NCI-H446 treated with DMSO at 0.1 percent for 48 hours (cell line): ENCODE measurements at regions not wholly inside any gene's neighbourhood (a gene's known extent, or its start where the extent isn't known, plus 50 kb on each side); places are given as distances from the start of the nearest gene placed in this dataset.

ENCODE experiments used
- DNase-seq: peaks from one replicate; lab custom pipeline; 2025; lab: John Stamatoyannopoulos, UW

DNA sequence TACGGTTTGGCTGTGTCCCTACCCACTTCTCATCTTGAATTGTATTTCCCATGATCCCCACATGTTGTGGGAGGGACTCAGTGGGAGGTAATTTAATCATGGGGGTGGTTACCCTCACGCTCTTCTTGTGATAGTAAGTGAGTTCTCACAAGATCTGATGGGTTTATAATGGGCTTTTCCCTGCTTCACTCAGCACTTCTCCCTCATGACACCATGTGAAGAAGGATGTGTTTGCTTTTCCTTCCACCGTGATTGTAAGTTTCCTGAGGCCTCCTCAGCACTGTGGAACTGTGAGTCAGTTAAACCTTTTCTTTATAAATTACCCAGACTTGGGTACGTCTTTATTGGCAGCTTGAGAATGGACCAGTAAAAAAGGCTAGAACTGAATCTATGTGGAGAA lies 750.0 kb upstream of the ID2 start:
- no peak for DNase-seq

DNA sequence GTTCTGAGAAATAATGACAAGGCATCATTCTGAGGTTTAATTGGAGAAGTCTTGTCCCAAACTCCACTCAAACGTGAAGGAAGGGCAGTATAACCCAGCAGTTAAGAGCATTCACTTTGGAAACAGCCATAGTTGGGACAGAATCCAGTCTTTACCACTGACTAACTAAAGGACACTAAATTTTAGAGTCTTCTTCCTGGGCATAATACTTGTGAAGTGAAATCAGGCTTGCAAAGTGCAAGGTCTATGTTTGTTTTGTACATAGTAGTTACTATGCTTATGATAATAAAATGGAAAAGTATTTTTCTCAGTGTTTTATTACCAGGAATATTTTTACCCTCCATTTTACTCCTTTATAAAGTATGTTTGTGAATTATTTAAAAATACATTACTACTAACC lies 748.2 kb upstream of the ID2 start:
- DNase-seq: no peak

DNA sequence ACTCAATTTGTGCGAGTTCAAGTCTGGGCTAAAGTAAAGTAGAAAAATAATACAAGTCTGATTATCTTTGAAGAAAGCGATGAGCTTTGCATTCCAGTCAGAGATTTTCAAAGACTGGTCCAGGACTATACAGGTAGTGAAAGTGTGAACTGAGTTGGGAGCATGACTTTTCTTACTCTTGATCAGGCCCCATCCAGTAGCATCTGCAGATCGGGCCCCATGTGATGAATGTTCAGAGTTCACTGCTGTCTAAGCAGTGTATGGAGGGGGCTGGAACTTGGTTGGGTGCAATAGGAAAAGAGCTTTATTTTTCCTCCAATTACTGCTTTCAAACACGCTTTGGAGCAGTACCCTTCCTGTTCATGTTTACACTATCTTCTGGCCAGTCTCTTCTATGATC lies 747.4 kb upstream of the ID2 start:
- DNase-seq: no peak

DNA sequence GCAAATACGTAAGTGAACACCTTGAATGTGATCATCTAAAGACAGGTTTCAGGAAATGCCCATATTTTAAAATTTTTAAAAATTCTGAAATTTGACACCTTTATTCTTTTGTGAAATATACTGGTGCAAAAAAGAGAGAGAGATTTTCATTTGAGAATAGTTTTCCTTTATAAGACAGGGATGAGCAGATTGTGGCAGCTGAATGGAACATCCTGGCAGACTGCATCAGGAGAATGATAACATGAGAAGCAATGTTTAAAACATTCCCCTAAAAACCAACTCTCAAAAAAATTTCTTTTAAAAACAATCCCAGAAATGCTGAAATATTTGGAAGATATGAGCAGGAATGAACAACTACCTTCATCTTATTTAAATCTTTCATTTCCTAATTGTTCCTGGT lies 744.8 kb upstream of the ID2 start:
- no peak for DNase-seq

DNA sequence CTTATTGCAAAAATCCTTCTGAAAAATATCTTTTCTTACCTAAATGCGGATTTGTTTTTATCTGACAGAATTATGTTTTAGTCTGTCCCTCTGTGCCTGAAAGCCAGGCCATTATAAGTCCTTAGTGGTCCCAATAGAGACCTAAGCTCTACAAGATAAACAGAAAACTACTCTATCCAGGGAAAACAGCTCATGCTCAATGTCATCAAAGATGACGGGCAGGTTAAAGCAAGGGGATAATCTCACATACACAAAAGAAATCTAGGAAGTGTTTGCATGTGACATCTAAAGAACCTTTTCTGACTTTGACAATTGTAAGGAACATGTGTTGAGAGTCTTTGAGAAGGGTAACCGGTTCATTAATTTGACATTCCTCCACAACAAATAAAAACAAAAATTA lies 741.1 kb upstream of the ID2 start:
- no peak for DNase-seq

DNA sequence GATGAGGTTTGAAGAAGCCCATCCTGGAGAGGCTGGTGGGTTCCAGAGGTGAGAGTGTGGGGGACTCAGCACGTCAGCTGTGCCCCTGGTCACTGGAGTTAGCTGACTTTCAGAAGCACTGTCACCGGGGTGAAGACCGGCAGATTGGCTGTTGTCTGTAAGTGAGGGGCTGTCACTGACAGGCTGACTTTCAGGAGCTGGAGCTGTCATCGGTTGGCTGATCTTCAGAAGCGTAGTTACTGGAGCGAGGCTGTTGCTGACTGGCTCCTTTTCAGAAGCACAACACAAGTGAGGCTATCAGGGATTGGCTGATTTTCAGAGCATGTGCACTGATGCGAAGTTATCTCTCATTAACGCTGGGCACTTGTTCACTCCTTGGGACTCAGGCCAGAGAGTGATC lies 738.4 kb upstream of the ID2 start:
- no peak for DNase-seq

DNA sequence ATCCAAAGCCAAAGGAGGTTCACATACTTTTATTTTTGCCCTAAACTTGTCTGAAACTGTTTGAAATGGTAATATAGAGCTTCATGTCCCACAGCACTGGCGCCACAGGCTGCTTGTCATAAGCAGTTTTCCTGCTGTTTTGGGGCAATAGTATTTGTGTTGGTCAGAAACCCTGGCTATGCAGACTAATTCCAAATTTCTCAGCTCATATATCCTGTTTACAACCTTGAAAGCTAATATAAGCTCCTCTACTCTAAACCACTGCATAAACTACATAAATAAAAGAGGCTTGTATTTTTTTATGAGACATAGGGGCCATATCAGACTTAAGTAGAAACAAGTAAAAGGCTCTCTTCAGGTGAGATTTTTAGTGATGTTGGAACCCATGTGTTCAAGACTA lies 736.8 kb upstream of the ID2 start:
- no peak for DNase-seq

DNA sequence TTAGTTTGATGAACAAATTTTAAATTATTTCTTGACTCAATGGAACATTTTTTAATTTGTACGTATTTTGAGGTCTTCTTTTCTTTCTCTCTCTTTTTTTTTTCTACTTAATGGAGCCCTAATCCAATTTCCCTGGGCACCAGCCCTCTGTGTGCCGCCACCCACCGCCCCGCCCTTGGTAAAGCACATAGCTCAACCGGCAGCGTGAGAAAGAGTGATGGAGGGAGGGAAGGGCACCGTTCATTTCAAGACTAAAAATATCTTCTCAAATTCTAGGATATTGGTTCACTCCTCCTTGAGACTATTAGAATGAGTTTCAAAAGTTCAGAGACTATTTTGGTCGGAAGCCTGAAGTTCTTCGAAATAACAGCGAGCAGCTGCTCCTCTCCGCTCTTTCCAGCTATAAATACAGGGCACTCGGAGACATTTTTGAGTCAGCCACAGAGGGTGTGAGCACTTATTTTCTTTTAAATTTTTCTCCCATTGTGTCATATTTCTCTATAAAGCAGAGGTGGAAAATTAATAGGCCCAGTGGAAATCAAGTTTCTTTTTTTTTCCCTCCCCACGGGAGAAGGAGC lies 731.7 kb upstream of the ID2 start:
- DNase-seq: no peak

DNA sequence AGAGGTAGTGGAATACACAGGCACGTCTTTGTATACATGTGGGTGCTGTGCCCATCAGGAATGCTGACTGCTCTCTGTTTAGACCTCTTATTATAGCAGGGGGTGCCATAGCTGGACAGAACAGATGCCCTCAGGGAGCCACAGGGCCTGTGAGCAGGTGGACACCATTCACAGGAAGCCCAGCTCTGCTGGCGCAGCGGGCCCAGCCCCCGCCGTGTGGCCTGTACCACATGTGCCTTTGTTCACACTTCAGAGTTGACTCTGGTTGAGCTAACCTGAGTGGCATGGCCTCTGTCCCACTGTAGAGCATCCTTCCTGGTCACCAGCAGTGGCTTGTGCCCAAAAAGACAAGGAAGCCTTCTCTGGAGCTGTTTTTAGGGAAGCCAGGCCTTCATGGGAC lies 730.9 kb upstream of the ID2 start:
- no peak for DNase-seq

DNA sequence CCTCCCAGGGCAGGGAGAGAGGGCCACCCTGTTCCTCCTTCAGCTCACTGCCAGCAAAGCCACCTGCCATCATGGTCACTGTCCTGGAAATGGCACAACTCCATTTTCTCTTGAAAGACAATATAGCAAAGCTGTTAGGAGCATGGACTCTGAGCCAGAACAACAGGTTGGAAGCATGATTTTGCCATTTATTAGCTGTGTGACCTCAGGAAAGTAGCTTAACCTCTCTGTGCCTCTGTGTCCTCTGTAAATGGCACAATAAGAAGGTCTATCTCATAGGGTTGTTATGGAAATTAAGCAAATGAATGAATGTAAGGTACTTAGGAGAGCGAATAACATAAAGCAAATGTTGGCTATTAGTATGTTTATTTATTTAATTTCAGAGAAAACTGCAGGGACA lies 730.4 kb upstream of the ID2 start:
- DNase-seq: no peak

DNA sequence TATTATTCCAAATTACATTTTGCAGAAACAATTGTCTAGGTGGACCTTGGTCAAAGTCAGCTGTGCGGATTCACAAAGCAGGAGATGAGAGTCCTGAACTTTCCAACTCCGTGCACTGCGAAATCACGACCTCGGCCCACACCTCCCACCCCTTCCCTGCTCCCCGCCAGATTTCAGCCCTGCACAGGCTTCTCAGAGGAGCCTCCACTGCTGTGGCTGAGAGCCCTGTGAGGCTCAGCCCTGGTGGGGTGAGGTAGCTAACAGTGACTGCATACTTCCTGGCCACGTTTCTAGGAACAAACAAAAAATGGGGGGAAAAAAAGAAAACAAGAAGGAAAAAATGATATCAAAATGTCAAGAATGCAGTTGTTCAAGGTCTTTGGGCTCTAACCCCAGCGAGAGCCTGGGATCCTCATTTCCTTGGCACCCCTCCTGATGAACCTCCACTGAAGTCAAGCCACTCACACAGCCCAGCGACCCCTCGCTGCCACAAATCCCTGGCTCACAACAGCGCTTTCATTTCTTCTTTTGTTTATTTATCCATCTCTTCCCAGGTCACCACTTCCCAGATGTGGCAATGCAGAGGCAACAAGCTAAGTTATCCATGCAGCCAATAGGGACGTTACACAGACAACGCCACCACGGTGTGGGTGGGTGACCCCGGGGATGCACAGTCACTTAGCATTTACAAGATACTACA lies 729.7 kb upstream of the ID2 start:
- DNase-seq: no peak

DNA sequence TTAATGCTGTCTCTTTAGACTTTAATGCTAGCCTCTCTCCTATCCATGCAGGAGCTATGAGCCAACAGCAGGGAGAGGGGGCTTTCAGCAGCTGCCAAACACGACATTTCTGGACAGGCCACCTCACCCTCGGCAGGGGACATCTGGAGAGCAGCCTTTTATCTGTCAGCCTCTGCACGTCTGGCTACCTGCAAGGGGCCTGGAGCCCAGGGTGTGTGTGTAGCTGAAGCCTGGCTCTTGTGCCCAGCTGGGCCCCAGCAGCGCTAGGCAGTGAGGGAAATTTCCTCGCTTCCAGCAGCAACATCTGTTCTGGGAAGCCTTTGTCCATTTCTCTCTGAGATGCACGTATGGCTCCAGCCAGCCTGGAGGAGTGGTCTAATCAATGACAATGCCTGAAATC lies 728.7 kb upstream of the ID2 start:
- DNase-seq: no peak

DNA sequence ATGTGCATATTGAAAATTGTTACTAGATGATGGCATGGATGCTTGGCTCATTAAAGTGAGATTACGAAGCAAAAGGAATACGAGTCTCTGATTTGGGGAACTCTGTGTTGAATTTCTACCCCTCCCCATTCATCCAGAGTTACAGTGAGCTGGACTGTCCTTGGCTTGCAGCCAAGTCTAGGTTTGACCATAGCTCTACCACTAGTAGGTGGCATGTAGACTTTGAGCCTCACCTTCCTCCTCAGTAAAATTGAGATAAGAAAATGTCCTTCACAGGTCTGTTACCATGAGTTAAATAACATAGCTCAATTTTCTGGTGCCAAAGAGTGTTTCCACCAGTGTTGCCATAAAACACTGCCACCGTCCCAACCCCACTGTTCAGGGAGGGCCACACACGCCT lies 727.6 kb upstream of the ID2 start:
- DNase-seq: no peak

DNA sequence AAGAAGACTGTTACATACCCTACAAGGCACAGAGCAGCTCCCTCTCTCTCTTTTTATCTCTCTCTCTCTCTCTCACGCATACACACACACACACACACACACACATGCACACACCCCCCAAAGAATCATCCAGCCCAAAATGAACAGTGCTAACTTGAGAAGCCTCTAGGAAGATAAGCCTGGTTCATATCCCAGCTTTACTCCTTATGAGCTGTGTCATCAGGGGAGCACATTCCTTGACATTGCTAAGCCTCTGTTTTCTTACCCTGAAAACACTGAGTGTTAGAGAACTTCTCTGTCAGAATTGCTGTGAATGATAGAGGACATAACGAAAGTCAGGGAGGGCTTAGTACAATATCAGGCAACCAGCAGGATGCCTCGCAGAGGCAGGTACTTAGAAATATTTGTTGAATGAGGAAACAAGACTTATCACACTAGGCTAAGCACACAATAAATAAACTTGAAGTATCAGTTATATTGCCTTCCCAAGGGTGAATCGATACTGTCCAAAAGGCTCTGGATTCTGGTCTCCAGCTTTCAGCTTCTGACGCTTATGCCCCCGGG lies 725.6 kb upstream of the ID2 start:
- no peak for DNase-seq

DNA sequence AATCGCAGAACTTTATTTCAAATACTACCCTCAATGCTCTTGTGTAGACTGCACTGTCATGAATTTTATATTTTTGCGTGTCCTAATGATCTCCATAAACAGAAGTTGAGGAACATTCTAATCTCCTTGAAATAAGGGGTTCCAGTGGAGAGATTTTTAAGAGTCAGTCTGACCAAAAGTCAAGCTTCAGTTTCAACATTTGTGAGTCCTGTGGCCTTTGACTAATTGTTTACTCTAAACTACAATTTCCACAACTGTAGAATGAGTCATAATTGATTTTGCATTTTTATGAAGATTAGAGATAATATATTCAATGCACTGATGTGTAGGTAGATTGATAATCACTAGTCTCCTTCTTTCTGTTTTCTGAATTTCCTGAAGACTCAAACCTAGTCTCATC lies 720.3 kb upstream of the ID2 start:
- no peak for DNase-seq

DNA sequence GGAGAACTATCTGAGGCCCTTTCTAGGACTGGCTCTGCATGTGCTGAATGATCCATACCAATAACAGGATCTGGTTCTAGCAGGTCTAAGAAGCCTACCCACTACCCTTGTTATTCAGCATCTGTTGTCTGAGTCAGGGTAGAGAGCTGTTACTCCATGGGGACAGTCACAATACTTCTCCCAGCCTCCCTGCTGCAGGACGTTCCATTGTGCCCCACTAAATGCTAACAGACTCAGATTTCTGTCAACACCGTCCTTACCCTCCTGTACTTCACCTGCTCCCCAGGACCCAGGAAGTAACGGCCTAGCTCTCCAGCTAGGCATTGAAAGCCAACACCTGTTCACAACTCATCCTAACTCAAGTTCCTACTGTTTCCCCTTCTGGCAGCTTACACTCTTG lies 719.7 kb upstream of the ID2 start:
- no peak for DNase-seq

DNA sequence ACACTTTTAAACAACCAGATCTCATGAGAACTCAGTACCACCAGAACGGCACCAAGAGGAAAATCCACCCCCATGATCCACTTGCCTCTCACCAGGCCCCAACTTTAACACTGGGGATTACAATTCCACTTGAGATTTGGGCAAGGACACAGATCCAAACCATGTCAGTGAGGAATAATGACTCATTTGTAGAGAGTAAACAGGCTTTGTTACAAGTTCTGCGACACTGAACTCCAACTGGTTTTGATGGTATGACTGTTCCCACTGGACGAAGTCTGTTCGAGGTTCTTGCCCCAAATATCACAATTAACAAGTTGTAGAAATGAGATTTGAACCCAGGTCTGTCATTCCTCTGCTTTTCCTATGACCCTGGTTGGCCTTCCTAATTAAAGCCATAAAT lies 718.1 kb upstream of the ID2 start:
- no peak for DNase-seq

DNA sequence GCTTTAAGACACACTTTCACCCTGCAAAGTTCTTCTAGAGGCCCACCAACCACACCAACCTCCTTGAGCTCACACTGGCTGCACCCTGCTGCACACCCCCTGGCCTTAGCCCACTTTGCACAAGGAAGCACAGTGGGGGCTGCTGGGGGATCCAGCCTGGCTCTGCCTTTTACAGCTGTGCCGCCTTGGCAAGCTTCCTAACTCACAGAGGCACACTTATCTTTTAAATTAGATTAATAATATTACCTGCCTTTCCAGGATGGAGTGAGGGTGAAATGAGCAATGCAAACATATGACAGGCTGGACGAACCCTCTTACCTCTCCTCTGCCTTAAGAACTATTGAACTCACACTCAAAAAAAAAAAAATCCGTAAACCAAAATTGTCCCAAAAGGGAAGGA lies 715.8 kb upstream of the ID2 start:
- no peak for DNase-seq

DNA sequence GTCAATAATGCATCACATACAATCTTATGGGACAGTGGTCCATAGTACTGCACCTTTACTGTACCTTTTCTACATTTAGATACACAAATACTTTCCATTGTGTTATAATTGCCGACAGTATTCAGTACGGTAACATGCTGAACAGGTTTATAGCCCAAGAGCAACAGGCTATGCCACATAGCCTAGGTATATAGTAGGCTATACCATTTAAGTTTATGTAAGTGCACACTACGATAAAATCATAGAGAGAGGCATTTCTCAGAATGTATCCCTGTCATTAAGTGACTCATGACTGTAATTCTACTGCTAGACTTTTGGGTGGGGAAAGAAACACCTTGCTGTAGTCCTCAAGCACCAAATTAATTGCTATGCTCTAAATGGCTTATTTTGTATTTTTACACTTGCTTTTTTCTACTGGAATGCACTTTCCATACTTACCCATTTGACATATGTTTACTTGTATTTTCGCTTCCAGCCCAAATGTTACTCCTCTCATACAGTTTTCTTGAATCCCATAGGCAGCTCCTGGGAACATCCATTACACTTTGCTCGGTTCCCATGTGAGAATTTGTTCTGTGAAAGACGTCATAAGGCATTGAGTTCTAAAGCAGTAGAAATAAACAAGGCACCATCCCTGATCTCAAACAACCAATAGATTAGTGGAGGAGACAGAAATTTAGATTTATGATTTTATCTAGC lies 714.0 kb upstream of the ID2 start:
- DNase-seq: no peak

DNA sequence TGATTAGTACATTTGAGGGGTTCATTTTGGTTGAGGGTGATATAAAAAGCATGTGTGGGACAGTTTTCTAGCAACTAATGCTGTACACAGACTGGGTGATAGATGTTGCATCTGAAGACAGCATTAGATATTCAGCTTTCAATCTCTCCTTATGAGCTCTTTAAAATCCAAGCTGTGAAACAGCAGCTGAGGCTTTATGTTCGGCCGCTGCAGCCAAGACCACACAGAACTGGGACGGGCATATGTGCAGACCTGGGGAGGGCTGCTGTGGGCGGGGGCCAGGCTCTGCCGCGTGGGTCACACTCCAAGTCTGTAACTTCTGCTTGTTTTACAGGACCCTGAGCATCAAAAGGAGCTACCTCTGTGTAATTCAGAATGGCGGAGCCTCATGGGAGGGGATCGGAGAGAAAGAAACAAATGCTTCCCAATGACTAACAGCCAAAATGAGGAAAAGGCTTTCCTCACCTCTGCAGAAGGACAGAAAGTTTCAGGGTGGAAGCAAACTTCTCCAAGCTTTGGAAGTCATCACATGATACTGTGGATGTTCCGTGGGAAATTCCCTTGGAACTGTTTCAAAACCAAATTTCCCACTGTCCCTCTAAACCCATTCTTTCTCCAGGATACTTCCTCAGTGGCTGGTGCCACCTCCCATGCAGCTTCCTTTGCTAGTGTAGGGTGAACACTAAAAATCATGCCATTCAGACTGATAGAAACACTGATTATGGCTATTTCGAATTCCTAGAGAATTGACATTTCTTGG lies 711.9 kb upstream of the ID2 start:
- no peak for DNase-seq

DNA sequence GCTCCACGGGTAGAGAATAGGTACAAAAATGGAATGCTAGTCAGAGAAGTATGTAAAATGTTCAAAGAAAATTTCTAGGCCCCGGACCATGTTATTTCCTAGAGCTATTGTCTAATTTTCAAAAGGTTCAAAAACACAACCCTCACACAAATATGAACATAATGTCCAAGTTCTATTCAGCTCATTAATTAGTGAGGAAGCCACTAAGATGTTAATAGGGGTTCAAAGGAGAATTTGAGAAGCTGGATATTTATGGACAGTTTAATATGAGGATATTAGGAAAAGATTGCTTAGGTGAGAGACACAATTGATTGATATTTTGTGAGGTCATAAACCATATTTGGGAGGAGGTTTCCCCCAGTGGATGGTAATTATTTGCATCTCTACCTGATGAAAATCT lies 710.6 kb upstream of the ID2 start:
- no peak for DNase-seq

DNA sequence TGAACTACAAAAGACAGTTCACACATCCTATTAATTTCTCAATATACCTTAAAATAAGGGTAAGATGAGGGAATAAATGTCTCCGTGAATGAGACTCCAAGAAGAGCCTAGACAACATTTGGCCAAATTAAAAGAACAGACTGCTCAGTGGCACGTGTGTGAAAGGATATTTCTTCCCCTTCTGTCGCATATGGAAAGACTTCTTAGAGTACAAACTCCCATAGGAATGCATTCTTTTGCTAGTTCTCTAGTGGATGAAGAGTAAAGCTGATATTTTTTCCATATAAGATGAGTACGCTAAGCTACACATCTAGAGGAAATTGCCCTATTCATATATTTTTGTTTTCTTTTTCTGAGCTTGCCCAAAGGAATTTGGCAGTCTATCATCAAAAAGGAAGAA lies 710.0 kb upstream of the ID2 start:
- DNase-seq: no peak

DNA sequence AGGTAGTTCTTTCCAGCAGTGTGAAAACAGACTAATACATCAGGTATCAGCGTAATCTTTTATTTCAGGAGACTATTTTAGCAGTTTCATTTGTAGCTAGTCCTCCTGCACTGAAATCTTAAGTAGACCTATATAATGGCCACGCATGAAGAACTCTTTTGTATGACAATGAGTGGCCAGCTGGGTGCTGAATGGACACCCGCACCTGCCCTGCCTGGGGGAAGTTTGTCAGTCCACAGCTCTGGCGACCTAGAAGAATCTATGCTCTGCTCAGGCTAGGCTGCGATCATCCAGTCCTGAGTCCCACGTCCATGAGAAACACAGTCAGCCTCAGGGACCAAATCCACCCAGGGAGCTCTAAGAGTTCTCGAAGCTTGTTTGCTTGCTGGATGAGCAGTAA lies 709.2 kb upstream of the ID2 start:
- DNase-seq: no peak
